HG03103 (cell line): ENCODE measurements at regions not wholly inside any gene's neighbourhood (a gene's known extent, or its start where the extent isn't known, plus 50 kb on each side); places are given as distances from the start of the nearest gene placed in this dataset.
"Not testable (repeated sequence)": the region's sequence is repeated elsewhere in the genome, so short reads cannot be mapped to it uniquely, and the experiment has no call there.

Experiments
- ATAC-seq: cut with Tn5 transposase; IDR thresholded peaks from one replicate; pipeline ENCODE4 v1.9.1; 2021; ENCODE audit warnings: low read depth; ENCODE audit not compliant: unreplicated experiment

GRCh38 chr17:70426752-70427151 is 257.4 kb downstream of the KCNJ2 start:
- ATAC-seq, result no peak

GRCh38 chr17:70434536-70435490 is 265.5 kb downstream of the KCNJ2 start:
- no peak for ATAC-seq

GRCh38 chr17:70437656-70438055 is 268.3 kb downstream of the KCNJ2 start:
- ATAC-seq, result no peak

GRCh38 chr17:70446446-70446845 is 277.1 kb downstream of the KCNJ2 start:
- ATAC-seq, result no peak

GRCh38 chr17:70447588-70447987 is 278.3 kb downstream of the KCNJ2 start:
- ATAC-seq, result no peak

- not testable (repeated sequence) for ATAC-seq
Observed at GRCh38 chr17:70453075-70453474, 283.7 kb downstream of the KCNJ2 start.

GRCh38 chr17:70454377-70454776 is 285.0 kb downstream of the KCNJ2 start:
- ATAC-seq, result no peak

GRCh38 chr17:70454908-70455307 is 285.6 kb downstream of the KCNJ2 start:
- no peak for ATAC-seq

GRCh38 chr17:70464995-70465394 is 295.7 kb downstream of the KCNJ2 start:
- no peak for ATAC-seq

GRCh38 chr17:70468661-70469060 is 299.3 kb downstream of the KCNJ2 start:
- no peak for ATAC-seq

- ATAC-seq, result no peak
Observed at GRCh38 chr17:70473049-70473448, 303.7 kb downstream of the KCNJ2 start.

- ATAC-seq, result no peak
Observed at GRCh38 chr17:70476368-70476767, 307.0 kb downstream of the KCNJ2 start.

GRCh38 chr17:70478902-70479301 is 309.6 kb downstream of the KCNJ2 start:
- no peak for ATAC-seq

GRCh38 chr17:70479779-70480178 is 310.4 kb downstream of the KCNJ2 start:
- ATAC-seq, result no peak

- ATAC-seq, result no peak
Observed at GRCh38 chr17:70483624-70484023, 314.3 kb downstream of the KCNJ2 start.

GRCh38 chr17:70484050-70484449 is 314.7 kb downstream of the KCNJ2 start:
- no peak for ATAC-seq

- ATAC-seq, result no peak
Observed at GRCh38 chr17:70484496-70484895, 315.2 kb downstream of the KCNJ2 start.

GRCh38 chr17:70492368-70492767 is 323.0 kb downstream of the KCNJ2 start:
- no peak for ATAC-seq

- ATAC-seq, result no peak
Observed at GRCh38 chr17:70493277-70493874, 324.0 kb downstream of the KCNJ2 start.

- no peak for ATAC-seq
Observed at GRCh38 chr17:70498631-70499030, 329.3 kb downstream of the KCNJ2 start.

GRCh38 chr17:70499067-70499786 is 329.9 kb downstream of the KCNJ2 start:
- ATAC-seq, result no peak
